Endothelial cell (in vitro differentiated cells): ENCODE measurements at regions not wholly inside any gene's neighbourhood (a gene's known extent, or its start where the extent isn't known, plus 50 kb on each side); places are given as distances from the start of the nearest gene placed in this dataset.

ENCODE experiments used
- DNase-seq: peaks from one replicate; pipeline ENCODE4 v3.0.0; 2021; ENCODE audit warnings: low spot score
- H3K27ac Mint-ChIP-seq: one replicate; pipeline ENCODE4 v1.8.0; 2021; ENCODE audit warnings: mixed read lengths, inconsistent platforms; ENCODE audit not compliant: unreplicated experiment
- H3K27me3 Mint-ChIP-seq: one replicate; pipeline ENCODE4 v1.8.0; 2021; ENCODE audit warnings: mild to moderate bottlenecking, moderate library complexity, mixed read lengths, inconsistent platforms; ENCODE audit not compliant: unreplicated experiment
- H3K36me3 Mint-ChIP-seq: one replicate; pipeline ENCODE4 v1.8.0; 2021; ENCODE audit warnings: mild to moderate bottlenecking, low read depth, mixed read lengths, inconsistent platforms; ENCODE audit not compliant: unreplicated experiment
- H3K4me1 Mint-ChIP-seq: one replicate; pipeline ENCODE4 v1.8.0; 2021; ENCODE audit warnings: mild to moderate bottlenecking, mixed read lengths, inconsistent platforms; ENCODE audit not compliant: unreplicated experiment
- H3K4me3 Mint-ChIP-seq: one replicate; pipeline ENCODE4 v1.8.0; 2021; ENCODE audit warnings: mild to moderate bottlenecking, mixed read lengths, inconsistent platforms; ENCODE audit not compliant: unreplicated experiment
- H3K9me3 Mint-ChIP-seq: one replicate; pipeline ENCODE4 v1.8.0; 2021; ENCODE audit warnings: mixed read lengths, inconsistent platforms; ENCODE audit not compliant: unreplicated experiment
- CTCF ChIP-seq: fragments of 200-600 bp; sonication (generic); IDR thresholded peaks from one replicate; pipeline ENCODE4 v1.5.0; 2021; ENCODE audit warnings: antibody characterized with exemption; ENCODE audit not compliant: unreplicated experiment

GRCh38 chr6:113488061-113488460 is 369.1 kb upstream of the MARCKS start:
- TF ChIP-seq CTCF, result no peak
- H3K27ac Mint-ChIP-seq, result no peak overlapping the region
- no peaks in the 10 kb centered on the region for H3K36me3 Mint-ChIP-seq
- H3K4me3 Mint-ChIP-seq, result no peak overlapping the region
- DNase-seq, result no peak
- no peaks in the 10 kb centered on the region for H3K4me1 Mint-ChIP-seq
- H3K27me3 Mint-ChIP-seq, result peaks cover 2% of the 10 kb centered on the region
- no peaks in the 10 kb centered on the region for H3K9me3 Mint-ChIP-seq

- H3K4me3 Mint-ChIP-seq, result no peak overlapping the region
- no peak for TF ChIP-seq CTCF
- no peak for DNase-seq
- H3K4me1 Mint-ChIP-seq, result no peaks in the 10 kb centered on the region
- no peak overlapping the region for H3K27ac Mint-ChIP-seq
- no peaks in the 10 kb centered on the region for H3K9me3 Mint-ChIP-seq
- no peaks in the 10 kb centered on the region for H3K36me3 Mint-ChIP-seq
- peaks cover 2% of the 10 kb centered on the region for H3K27me3 Mint-ChIP-seq
Measured at GRCh38 chr6:113488812-113489685, 368.1 kb upstream of the MARCKS start.

- no peak for TF ChIP-seq CTCF
Measured at GRCh38 chr6:113489952-113490746, 367.0 kb upstream of the MARCKS start.

GRCh38 chr6:113491376-113491775 is 365.8 kb upstream of the MARCKS start:
- peaks cover 2% of the 10 kb centered on the region for H3K27me3 Mint-ChIP-seq
- TF ChIP-seq CTCF, result no peak
- no peak overlapping the region for H3K4me3 Mint-ChIP-seq
- H3K36me3 Mint-ChIP-seq, result no peaks in the 10 kb centered on the region
- H3K9me3 Mint-ChIP-seq, result no peaks in the 10 kb centered on the region
- H3K4me1 Mint-ChIP-seq, result no peaks in the 10 kb centered on the region
- no peak for DNase-seq
- no peak overlapping the region for H3K27ac Mint-ChIP-seq

More at GRCh38 chr6:113489952-113490746, 367.0 kb upstream of the MARCKS start:
- H3K4me3 Mint-ChIP-seq, result no peak overlapping the region
- H3K9me3 Mint-ChIP-seq, result no peaks in the 10 kb centered on the region
- peaks cover 2% of the 10 kb centered on the region for H3K27me3 Mint-ChIP-seq
- no peak for DNase-seq
- no peaks in the 10 kb centered on the region for H3K36me3 Mint-ChIP-seq
- no peak overlapping the region for H3K27ac Mint-ChIP-seq
- H3K4me1 Mint-ChIP-seq, result no peaks in the 10 kb centered on the region

GRCh38 chr6:113493991-113494390 is 363.2 kb upstream of the MARCKS start:
- no peaks in the 10 kb centered on the region for H3K9me3 Mint-ChIP-seq
- H3K36me3 Mint-ChIP-seq, result no peaks in the 10 kb centered on the region
- no peak for TF ChIP-seq CTCF
- peaks cover 14% of the 10 kb centered on the region for H3K4me1 Mint-ChIP-seq
- no peak overlapping the region for H3K4me3 Mint-ChIP-seq
- DNase-seq, result no peak
- peaks cover 2% of the 10 kb centered on the region for H3K27me3 Mint-ChIP-seq
- no peak overlapping the region for H3K27ac Mint-ChIP-seq
